Left ventricle myocardium inferior (tissue), 1 donor: ENCODE measurements at regions not wholly inside any gene's neighbourhood (a gene's known extent, or its start where the extent isn't known, plus 50 kb on each side); places are given as distances from the start of the nearest gene placed in this dataset.

ENCODE experiments used
- DNase-seq: peaks from one replicate; pipeline ENCODE4 v3.0.0-alpha.2; 2020
- H3K27ac ChIP-seq: fragments of 200-600 bp; replicated peaks from 2 replicates; pipeline ENCODE4 v1.8.0; 2021
- H3K27me3 ChIP-seq: fragments of 200-600 bp; 2 replicates; pipeline ENCODE4 v1.8.0; 2021; ENCODE audit warnings: low read depth
- H3K36me3 ChIP-seq: fragments of 200-600 bp; 2 replicates; pipeline ENCODE4 v1.8.0; 2021
- H3K4me1 ChIP-seq: fragments of 200-600 bp; 2 replicates; pipeline ENCODE4 v1.8.0; 2021
- H3K4me3 ChIP-seq: fragments of 200-600 bp; 2 replicates; pipeline ENCODE4 v1.8.0; 2021; ENCODE audit warnings: mild to moderate bottlenecking, moderate library complexity
- H3K9me3 ChIP-seq: fragments of 200-600 bp; replicated peaks from 2 replicates; pipeline ENCODE4 v1.8.0; 2021
- CTCF ChIP-seq: fragments of 200-600 bp; IDR thresholded peaks from 2 replicates; pipeline ENCODE4 v1.8.0; 2021; ENCODE audit warnings: antibody characterized with exemption, mild to moderate bottlenecking, borderline replicate concordance
- intact Hi-C: fragments of 100-400 bp; cut with micrococcal nuclease; formaldehyde crosslinking; loops from one replicate; pipeline ENCODE4 v1.11.0; 2022
- donor health status: DM: no; HTN: yes; CAD: no; lungs with severe emphysema.

GRCh38 chr4:54359919-54360650, 131.0 kb downstream of the PDGFRA start:
- TF ChIP-seq CTCF = no peak
- no peak overlapping the region for H3K4me3 ChIP-seq
- H3K9me3 ChIP-seq = no peaks in the 10 kb centered on the region
- intact Hi-C loops = no loop called here
- no peaks in the 10 kb centered on the region for H3K36me3 ChIP-seq
- H3K27ac ChIP-seq = no peak overlapping the region
- no peaks in the 10 kb centered on the region for H3K27me3 ChIP-seq
- H3K4me1 ChIP-seq = no peaks in the 10 kb centered on the region
- no peak for DNase-seq

- H3K27me3 ChIP-seq = no peaks in the 10 kb centered on the region
- no peak overlapping the region for H3K27ac ChIP-seq
- H3K36me3 ChIP-seq = no peaks in the 10 kb centered on the region
- intact Hi-C loops = no loop called here
- peaks cover 6% of the 10 kb centered on the region for H3K4me1 ChIP-seq
- no peak for DNase-seq
- TF ChIP-seq CTCF = no peak
- H3K9me3 ChIP-seq = no peaks in the 10 kb centered on the region
- no peak overlapping the region for H3K4me3 ChIP-seq
Observed at GRCh38 chr4:54363037-54363436, 133.9 kb downstream of the PDGFRA start.

- Histone ChIP-seq H3K4me3 (no peak overlapping the region), H3K9me3 (no peaks in the 10 kb centered on the region), H3K36me3 (no peaks in the 10 kb centered on the region), H3K4me1 (peaks cover 18% of the 10 kb centered on the region), H3K27me3 (no peaks in the 10 kb centered on the region), H3K27ac (no peak overlapping the region)
- intact Hi-C loops = no loop called here
- TF ChIP-seq CTCF = no peak
- DNase-seq = no peak
Observed at GRCh38 chr4:54365691-54366090, 136.6 kb downstream of the PDGFRA start.

- TF ChIP-seq CTCF = no peak
- no peaks in the 10 kb centered on the region for H3K27me3 ChIP-seq
Observed at GRCh38 chr4:54367059-54367458, 138.0 kb downstream of the PDGFRA start.

GRCh38 chr4:54368281-54369265, 139.5 kb downstream of the PDGFRA start:
- no peak overlapping the region for H3K4me3 ChIP-seq
- no peaks in the 10 kb centered on the region for H3K27me3 ChIP-seq
- H3K36me3 ChIP-seq = no peaks in the 10 kb centered on the region
- intact Hi-C loops = no loop called here
- peaks cover 18% of the 10 kb centered on the region for H3K4me1 ChIP-seq
- DNase-seq = no peak
- H3K9me3 ChIP-seq = no peaks in the 10 kb centered on the region
- peak overlapping the region; percentile 5 for H3K27ac ChIP-seq
- TF ChIP-seq CTCF = no peak

More at GRCh38 chr4:54367059-54367458, 138.0 kb downstream of the PDGFRA start:
- no peak overlapping the region for H3K4me3 ChIP-seq
- peaks cover 18% of the 10 kb centered on the region for H3K4me1 ChIP-seq
- no peaks in the 10 kb centered on the region for H3K9me3 ChIP-seq
- intact Hi-C loops = no loop called here
- no peaks in the 10 kb centered on the region for H3K36me3 ChIP-seq
- no peak overlapping the region for H3K27ac ChIP-seq
- no peak for DNase-seq
